ENCODE measurements at regions not wholly inside any gene's neighbourhood (a gene's known extent, or its start where the extent isn't known, plus 50 kb on each side); places are given as distances from the start of the nearest gene placed in this dataset.

- DNase-seq (ENCODE audit: low read depth in 2 of 2): no peak
- no peak for TF ChIP-seq CTCF (IDR thresholded peaks at IDR 0.05; ENCODE audit: low read depth, low read length)
- H3K4me3 ChIP-seq (replicated peaks in 1 of 2; ENCODE audit: low read depth in 2 of 2, low read length in 2 of 2): no peak overlapping the region
Observed at GRCh38 chr7:18445483-18445882, 50.1 kb upstream of the HDAC9 start.

Data from cardiac fibroblast (primary cell).